HG03565 (cell line): ENCODE measurements at regions not wholly inside any gene's neighbourhood (a gene's known extent, or its start where the extent isn't known, plus 50 kb on each side); places are given as distances from the start of the nearest gene placed in this dataset.

Experiments used
- ATAC-seq: cut with Tn5 transposase; IDR thresholded peaks from one replicate; pipeline ENCODE4 v1.9.1; 2021; ENCODE audit warnings: mild to moderate bottlenecking, moderate library complexity; ENCODE audit not compliant: unreplicated experiment

- ATAC-seq: no peak
These were observed 52.9 kb upstream of the SLC28A3 start for GRCh38 chr9:84393266-84393950.

GRCh38 chr9:84394036-84394435 lies 53.5 kb upstream of the SLC28A3 start:
- ATAC-seq: no peak

GRCh38 chr9:84397151-84397728 lies 56.7 kb upstream of the SLC28A3 start:
- no peak for ATAC-seq

GRCh38 chr9:84397822-84398221 lies 57.3 kb upstream of the SLC28A3 start:
- ATAC-seq: no peak

GRCh38 chr9:84402517-84402916 lies 62.0 kb upstream of the SLC28A3 start:
- no peak for ATAC-seq

GRCh38 chr9:84403288-84403687 lies 62.7 kb upstream of the SLC28A3 start:
- no peak for ATAC-seq

GRCh38 chr9:84404095-84404686 lies 63.6 kb upstream of the SLC28A3 start:
- ATAC-seq: no peak

- no peak for ATAC-seq
These were observed 65.1 kb upstream of the SLC28A3 start for GRCh38 chr9:84405667-84406066.

- ATAC-seq: no peak
These were observed 67.9 kb upstream of the SLC28A3 start for GRCh38 chr9:84408416-84408815.

- ATAC-seq: no peak
These were observed 71.2 kb upstream of the SLC28A3 start for GRCh38 chr9:84411683-84412267.

GRCh38 chr9:84412654-84413053 lies 72.1 kb upstream of the SLC28A3 start:
- ATAC-seq: no peak

GRCh38 chr9:84413301-84413700 lies 72.7 kb upstream of the SLC28A3 start:
- ATAC-seq: no peak

- no peak for ATAC-seq
These were observed 78.6 kb upstream of the SLC28A3 start for GRCh38 chr9:84419031-84419602.

GRCh38 chr9:84424931-84425330 lies 84.4 kb upstream of the SLC28A3 start:
- no peak for ATAC-seq

GRCh38 chr9:84432746-84433145 lies 92.2 kb upstream of the SLC28A3 start:
- no peak for ATAC-seq

- no peak for ATAC-seq
These were observed 95.3 kb upstream of the SLC28A3 start for GRCh38 chr9:84435902-84436301.

- no peak for ATAC-seq
These were observed 96.0 kb upstream of the SLC28A3 start for GRCh38 chr9:84436386-84437109.

- no peak for ATAC-seq
These were observed 97.8 kb upstream of the SLC28A3 start for GRCh38 chr9:84438391-84438790.

- no peak for ATAC-seq
These were observed 98.7 kb upstream of the SLC28A3 start for GRCh38 chr9:84439250-84439649.

- ATAC-seq: no peak
These were observed 102.2 kb upstream of the SLC28A3 start for GRCh38 chr9:84442712-84443111.

GRCh38 chr9:84445737-84446136 lies 105.2 kb upstream of the SLC28A3 start:
- ATAC-seq: no peak
